ENCODE measurements at regions not wholly inside any gene's neighbourhood (a gene's known extent, or its start where the extent isn't known, plus 50 kb on each side); places are given as distances from the start of the nearest gene placed in this dataset.
A peak's percentile ranks its signal among the peaks of the same experiment; 100 is the strongest.
"Not testable (repeated sequence)": the region's sequence is repeated elsewhere in the genome, so short reads cannot be mapped to it uniquely, and the experiment has no call there.

DNA sequence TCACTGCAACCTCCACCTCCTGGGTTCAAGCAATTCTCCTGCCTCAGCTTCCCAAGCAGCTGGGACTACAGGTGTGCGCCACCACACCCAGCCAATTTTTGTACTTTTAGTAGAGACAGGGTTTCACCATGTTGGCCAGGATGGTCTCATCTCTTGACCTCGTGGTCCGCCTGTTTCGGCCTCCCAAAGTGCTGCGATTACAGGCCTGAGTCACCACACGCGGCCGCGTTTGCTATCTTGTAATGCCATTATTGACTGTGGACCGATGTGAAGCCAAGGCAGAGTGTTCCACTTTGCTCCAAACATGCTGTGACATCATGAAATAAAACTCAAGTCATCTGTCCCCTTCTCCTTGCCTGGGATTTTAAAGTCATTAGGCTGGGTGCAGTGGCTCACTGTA lies 72.1 kb upstream of the CHD2 start:
- DNase-seq, result not testable (repeated sequence)

DNA sequence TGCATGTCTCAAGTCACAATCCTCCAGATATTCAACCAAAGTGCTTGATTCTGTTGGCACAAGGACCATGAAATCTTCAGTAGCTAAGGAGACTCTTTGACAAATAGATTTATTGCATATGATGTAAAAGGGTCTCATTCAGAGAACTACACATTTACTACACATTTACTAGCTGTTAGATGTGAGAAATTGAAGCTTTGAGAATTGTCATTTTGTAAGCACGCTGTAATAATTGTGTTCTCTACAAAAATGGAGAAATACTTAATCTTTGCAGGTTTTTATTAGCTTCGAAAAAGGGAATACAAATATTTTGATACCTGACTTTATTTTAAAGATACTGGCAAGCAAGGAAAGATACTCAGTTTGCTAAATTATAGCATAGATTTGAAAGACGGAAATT lies 70.2 kb upstream of the CHD2 start:
- DNase-seq, result no peak

DNA sequence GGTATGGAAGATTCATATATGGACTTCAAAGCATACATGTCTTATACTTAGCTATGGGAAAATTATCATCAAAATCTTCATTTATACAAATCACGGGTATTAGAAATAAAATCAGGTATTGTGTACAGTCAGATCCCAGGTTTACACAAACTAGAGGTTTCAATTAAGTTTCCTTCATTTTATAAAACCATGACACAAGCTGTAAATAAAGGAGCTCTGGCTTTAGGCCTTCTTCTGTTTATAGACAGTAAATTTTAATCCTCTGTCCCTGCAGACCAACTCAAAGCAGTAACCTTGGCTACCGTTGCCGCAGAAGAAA lies 68.8 kb upstream of the CHD2 start:
- no peak for DNase-seq

DNA sequence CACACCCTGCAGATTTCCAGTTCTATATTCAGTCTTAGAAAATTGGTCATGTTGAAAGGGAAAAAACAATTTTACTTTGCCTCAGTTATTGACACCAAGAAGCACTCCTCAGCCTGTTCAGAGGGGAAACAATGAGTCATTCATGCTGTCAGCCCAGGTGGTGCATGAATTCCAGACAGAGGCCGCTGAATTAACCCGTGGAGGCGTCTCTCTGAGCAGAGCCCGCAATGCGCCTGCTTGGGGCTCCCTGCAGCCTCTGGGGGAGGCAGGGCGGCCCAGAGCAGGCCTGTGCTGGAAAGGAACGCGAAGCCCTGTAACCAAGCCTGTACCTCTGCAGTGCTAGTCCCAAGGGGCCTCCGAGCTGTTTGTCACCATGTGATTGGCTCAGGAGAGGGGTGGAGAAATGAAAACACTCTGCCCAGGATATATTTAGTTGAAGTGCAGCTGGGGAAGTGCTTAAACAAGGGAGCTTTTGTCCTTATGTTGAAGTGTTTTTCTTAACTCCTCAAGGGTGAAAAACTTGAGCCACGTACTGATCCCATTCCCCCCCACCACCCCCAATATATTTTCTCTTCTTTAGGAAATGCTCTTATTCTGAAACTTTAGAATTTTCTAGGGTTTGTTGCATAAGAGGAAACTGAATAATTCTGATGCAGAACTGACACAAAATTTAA lies 68.3 kb upstream of the CHD2 start:
- DNase-seq, result peak; percentile 98

DNA sequence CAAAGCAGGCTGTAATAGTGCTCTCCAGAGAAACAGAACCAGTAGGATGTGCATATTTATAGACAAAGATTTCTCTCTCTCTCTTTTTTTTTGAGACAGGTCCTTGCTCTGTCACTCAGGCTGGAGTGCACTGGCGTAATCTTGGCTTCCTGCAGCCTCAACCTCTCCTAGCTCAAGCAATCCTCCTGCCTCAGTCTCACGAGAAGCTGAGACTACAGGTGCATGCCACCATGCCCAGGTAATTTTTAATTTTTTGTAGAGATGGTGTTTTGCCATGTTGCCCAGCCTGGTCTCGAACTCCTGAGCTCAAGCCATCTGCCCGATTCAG lies 67.1 kb upstream of the CHD2 start:
- DNase-seq, result peak; percentile 35

DNA sequence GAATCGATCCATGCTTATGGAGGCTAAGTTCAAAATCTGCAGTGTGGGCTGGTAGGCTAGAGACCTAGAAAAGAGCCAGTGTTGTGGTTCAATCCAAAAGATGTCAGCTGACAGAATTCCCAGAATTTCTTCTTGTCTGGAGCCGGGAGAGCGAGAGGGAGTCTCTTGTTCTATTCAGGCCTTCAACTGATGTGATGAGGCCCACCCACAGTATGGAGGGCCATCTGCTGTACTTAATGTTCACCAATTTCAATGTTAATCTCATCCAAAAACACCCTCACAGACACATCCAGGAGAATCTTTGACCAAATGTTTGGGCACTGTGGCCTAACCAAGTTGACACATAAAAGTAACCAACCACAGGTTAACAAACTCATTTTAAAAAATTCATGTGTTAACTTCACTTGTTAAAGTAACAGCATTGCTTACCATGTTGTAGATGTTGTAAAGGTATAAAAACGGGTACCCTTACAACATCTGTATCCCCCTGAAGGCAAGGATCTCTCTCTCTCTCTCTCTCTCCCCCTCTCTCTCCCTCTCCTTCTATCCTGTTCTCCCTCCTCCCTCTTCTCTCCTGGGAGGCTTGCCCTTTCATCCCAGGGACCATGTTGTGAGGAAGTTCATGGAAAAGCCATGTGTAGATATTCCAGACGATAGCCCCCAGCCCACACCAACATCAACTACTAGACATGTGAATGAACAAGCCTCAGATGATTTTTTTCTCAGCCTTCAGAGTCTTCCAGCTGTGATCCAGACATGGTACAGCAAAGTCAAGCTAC lies 66.4 kb upstream of the CHD2 start:
- DNase-seq, result no peak

DNA sequence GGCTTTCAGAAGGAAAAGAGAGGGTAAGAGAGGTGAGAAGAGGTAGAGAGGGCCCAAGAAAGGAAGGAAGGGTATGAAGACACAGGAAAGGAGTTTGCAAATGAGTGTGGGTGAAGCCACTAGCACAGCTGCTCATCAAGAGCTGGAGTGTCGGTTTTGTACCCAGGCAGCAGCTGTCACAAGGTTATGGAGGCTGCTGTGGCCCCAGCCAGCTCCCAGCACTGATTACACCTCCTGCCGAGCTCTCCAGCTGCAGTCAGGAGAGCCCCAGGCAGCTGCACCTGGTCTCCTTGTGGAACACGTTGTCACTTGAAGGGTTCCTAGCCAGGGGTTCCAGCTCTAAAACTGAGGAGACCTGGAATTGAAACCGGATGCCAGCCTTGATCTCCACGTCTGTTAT lies 60.4 kb upstream of the CHD2 start:
- peak; percentile 91 for DNase-seq

DNA sequence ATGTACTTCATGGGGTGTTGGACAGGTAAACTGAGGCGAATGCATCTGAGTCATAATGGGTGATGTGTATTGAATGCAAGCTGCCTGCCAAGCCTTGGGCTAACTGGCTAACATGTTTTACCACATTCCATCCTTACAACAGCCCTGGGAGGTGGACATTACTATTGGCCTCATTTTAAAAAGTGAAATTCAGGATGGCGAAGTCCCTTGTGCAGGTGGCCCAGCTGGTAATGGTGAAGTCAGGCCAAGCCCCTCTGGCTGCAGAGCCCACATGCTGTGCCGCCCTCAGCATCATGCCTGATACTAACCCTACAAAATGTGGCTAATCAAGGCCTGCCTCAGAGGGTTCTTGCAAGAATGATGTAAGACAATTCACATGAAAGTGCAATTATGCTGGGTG lies 60.0 kb upstream of the CHD2 start:
- peak; percentile 45 for DNase-seq

DNA sequence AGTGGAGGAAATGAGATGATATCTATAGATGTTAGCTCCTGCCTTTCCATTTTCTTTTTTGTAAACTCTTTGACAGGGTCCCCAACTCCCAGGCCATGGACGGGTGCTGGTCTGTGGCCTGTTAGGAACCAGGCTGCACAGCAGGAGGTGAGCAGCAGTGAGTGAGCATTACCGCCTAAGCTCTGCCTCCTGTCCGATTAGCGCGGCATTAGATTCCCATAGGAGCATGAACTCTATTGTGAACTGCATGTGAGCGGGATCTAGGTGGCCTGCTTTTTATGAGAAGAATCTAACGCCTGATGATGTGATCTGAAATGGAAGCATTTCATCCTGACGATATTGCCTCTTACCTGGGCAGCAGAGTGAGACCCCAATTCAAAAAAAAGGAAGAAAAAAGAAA lies 56.8 kb upstream of the CHD2 start:
- no peak for DNase-seq

DNA sequence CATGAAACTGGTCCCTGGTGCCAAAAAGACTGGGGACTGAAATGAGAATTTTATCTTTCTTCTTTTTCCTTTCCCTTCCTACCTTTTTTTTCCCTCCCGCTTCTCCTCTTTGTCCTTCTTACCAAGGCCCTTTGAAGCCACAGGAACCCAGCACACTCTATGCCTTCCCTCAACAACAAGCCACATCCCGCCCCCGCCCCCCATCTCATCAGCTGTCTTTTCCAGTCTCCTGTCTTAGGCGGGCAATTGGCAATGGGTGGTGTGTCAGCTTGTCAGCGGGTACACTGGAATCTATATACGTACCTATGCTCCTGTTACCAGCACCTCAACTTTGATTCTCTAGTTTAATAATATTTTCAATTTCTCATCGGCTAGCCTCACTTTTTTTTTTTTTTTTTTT lies 56.3 kb upstream of the CHD2 start:
- DNase-seq, result no peak

DNA sequence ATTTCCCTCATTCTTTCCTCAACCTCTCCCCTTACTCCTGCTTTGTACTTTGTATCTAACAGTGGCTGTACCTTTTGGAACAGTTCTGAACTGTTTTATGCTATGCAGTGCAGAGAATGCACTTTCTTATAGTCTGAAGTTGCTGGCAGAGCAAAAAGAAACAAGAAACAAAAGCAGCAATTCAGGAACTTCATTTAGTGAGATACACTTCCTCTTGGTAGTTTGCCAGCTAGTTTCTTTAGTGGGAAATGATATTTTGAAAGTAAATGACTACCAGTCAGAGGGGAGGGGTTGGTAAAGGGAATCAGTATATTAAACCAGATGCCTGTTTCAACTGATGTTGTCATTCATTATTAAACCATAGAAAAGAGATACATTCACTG lies 55.0 kb upstream of the CHD2 start:
- DNase-seq, result peak; percentile 98

DNA sequence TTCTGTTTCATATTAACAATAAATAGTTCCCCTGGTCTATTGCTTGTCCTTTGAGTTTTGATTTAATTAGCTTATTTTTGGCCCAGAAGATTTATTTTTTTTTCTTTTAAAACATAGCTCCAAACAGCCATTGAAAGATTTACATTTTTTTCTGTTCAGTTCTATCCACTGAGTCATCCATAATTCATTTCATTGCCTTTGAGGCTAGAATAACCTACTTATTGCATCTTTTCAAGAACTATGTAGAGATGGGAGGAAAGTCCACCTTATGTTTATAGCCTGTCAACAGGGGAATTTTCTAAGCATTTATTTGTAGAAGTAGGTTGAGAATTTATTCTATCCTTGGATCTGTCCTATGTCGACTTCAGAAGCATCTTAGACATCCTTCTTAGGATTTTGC lies 53.4 kb upstream of the CHD2 start:
- no peak for DNase-seq

DNA sequence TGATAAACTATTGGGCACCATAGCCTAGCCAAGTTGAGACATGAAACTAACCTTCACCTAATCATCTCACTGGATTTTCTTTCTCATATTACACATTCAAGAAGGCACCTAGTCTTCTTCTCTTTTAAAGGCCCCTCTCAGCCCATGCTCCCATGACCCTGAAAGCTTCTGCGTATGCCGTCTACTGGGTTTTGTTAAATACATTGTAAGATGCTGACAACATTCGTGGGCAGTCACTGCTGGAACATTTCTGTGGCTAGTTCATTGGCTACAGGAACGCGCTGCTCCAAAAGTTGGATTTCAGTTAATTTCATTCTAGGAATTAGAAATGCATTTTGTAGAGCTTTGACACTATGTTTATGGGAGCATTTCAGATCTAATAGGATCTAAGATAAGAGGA lies 52.3 kb upstream of the CHD2 start:
- no peak for DNase-seq

DNA sequence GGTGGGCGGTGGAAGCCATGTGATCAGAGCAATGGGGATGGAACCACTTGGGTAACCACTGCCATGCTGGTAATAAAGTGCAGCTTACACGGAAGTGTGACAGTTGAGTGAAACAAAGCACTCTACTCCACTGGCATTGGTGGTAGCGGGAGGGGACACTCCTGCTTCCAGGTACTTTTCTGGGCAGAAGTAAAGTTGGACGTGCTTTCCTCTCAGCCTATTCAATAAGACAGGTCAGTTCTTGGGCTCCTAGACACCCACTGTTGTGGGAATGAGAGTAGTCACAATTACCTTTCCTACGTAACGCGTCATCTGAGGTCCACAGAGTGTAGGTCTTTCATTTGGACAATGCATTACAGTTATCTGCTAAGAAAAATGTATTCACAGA lies 51.7 kb upstream of the CHD2 start:
- no peak for DNase-seq

DNA sequence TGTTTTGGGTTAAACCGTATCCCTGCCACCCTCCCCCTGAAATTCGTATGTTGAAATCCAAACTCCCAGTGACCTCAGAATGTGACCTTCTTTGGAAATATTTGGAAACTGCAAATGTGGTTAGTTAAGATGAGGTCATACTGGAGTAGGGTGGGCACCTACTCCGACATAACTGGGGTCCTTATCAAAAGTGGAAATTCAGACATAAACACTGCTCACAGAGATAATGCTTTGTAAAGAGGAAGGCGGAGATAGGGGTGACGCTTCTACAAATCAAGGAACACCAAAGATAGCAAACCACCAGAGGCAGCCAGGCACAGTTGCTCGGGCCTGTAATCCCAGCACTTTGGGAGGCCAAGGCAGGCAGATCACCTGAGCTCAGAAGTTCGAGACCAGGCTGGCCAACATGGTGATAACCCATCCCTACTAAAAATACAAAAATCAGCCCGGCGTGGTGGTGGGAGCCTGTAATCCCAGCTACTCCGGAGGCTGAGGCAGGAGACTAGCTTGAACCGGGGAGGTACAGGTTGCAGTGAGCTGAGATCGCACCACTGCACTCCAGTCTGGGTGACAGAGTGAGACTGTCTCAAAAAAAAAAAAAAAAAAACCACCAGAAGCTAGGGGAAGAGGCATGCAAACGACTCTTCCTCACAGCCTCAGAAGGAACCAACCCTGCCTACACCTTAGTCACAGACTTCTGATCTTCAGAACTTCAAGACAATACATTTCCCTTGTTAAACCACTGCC lies 51.1 kb upstream of the CHD2 start:
- DNase-seq, result no peak

DNA sequence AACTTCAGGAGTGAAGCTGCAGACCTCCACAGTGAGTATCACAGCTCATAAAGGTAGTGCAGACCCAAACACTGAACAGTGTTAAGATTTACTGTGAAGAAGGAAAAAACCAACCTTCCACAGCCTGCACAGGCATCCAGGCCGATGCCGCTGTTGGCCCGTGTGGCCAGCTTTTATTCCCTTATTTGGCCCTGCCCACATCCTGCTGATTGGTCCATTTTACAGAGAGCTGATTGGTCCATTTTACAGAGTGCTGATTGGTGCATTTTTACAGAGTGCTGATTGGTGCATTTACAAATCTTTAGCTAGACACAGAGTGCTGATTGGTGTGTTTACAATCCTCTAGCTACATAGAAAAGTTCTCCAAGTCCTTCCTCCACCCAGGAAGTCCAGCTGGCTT lies 49.9 kb upstream of the CHD2 start:
- not testable (repeated sequence) for DNase-seq

Data from RPMI8226 (cell line).